ENCODE measurements at regions not wholly inside any gene's neighbourhood (a gene's known extent, or its start where the extent isn't known, plus 50 kb on each side); places are given as distances from the start of the nearest gene placed in this dataset.

DNA sequence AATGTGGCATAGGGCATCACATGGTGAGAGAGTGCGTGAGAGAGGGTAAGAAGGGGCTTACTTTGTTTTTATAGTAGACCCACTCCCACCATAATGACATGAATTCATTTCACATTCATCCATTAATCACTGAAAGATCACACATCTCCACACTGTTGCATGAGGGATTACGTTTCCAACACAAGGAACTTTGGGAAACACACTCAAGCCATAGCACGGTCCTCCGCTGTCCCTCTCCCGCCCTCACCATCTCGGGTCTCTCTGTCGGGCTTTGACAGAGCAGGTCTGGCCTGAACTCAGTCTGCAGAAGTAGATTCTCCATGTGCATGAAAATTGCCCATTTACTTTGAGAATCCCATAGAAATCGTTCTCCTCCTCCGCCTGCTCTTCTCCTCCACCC is 312.2 kb downstream of the MATN1 start:
- TF ChIP-seq, protein P1, sequence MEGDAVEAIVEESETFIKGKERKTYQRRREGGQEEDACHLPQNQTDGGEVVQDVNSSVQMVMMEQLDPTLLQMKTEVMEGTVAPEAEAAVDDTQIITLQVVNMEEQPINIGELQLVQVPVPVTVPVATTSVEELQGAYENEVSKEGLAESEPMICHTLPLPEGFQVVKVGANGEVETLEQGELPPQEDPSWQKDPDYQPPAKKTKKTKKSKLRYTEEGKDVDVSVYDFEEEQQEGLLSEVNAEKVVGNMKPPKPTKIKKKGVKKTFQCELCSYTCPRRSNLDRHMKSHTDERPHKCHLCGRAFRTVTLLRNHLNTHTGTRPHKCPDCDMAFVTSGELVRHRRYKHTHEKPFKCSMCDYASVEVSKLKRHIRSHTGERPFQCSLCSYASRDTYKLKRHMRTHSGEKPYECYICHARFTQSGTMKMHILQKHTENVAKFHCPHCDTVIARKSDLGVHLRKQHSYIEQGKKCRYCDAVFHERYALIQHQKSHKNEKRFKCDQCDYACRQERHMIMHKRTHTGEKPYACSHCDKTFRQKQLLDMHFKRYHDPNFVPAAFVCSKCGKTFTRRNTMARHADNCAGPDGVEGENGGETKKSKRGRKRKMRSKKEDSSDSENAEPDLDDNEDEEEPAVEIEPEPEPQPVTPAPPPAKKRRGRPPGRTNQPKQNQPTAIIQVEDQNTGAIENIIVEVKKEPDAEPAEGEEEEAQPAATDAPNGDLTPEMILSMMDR (IDR thresholded peaks at IDR 0.05; ENCODE audit: unreplicated experiment in 3 of 3): no peak
- H3K27ac Mint-ChIP-seq: no peak overlapping the region
- H3K36me3 Mint-ChIP-seq (ENCODE audit: low read depth): no peaks in the 10 kb centered on the region
- no peaks in the 10 kb centered on the region for H3K9me3 Mint-ChIP-seq
- peaks cover 39% of the 10 kb centered on the region for H3K27me3 Mint-ChIP-seq (ENCODE audit: low read depth)
- H3K4me3 Mint-ChIP-seq: no peak overlapping the region
- H3K4me1 Mint-ChIP-seq: peaks cover 4% of the 10 kb centered on the region

DNA sequence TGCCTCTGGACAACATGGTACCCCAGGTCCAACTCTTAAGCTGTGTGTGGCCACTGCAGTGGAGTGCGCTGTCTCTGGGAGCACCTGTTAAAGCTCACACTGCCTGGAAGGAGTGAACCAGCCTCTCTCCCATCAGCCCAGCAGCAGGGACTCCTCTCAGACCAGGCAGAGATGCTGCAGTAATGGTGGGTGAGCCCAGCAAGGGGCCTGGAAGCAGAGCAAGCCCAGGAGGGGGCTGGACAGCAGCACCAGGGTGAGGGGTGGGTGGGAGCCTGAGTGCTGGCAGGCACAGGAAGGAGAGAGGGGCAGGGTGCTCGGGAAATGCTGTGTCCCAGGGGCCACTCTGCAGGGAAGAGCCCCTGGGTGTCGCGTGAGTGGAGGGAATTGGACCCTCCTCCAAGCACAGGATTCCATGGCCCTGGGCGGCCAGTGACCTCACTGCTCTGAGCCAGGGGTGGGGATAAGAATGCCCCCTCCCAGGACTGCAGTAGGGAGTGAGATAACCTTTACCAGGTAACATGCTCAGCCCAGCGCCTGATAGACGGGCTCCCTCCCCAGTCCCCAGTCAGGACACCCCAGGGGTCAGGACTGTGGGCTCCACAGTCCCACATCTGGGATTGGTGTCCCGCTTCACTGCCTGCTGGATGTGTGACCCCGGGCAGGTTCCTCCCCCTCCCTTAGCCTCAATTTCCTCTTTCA is 313.1 kb downstream of the MATN1 start:
- Mint-ChIP-seq H3K36me3 (ENCODE audit: low read depth) (no peaks in the 10 kb centered on the region), H3K27me3 (ENCODE audit: low read depth) (peaks cover 40% of the 10 kb centered on the region), H3K9me3 (no peaks in the 10 kb centered on the region), H3K4me3 (no peak overlapping the region), H3K4me1 (peaks cover 4% of the 10 kb centered on the region), H3K27ac (no peak overlapping the region)
- TF ChIP-seq, protein P1 (IDR thresholded peaks at IDR 0.05; ENCODE audit: unreplicated experiment in 3 of 3): no peak

DNA sequence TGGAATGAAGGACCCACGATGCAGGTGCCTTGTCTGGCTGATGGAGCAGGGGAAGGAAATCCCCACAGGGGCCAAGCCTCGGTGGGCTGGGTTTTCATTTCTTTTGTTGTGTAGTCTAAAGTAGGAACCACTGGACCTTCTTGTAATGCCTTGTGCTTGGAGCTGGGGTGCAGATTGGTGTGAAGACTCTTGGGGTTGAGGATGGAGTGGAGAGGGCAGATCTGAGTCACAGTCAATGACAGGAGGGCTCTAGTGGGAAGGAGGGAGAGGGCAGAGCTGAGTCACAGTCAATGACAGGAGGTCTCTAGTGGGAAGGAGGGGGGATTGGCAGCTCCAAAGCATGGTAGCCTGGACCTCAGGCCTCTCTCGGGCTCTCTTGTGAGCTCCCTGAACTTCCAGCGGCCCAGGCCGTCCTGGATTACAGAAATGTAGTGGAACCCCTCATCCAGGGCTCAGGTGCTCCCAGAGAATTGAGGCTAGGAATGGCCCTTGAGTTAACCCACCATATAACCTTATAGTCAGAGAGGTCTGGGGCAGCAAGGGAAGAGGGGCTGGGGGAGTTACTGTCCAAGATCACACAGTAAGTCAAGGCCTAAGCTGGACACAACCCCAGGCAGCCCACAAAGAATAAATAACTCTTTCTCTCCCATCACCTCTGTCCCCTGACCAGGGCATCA is 313.8 kb downstream of the MATN1 start:
- peaks cover 46% of the 10 kb centered on the region for H3K27me3 Mint-ChIP-seq (ENCODE audit: low read depth)
- H3K4me1 Mint-ChIP-seq: peaks cover 4% of the 10 kb centered on the region
- no peak overlapping the region for H3K27ac Mint-ChIP-seq
- TF ChIP-seq, protein P1 (IDR thresholded peaks at IDR 0.05; ENCODE audit: unreplicated experiment in 3 of 3): no peak
- H3K4me3 Mint-ChIP-seq: no peak overlapping the region
- no peaks in the 10 kb centered on the region for H3K36me3 Mint-ChIP-seq (ENCODE audit: low read depth)
- H3K9me3 Mint-ChIP-seq: no peaks in the 10 kb centered on the region

DNA sequence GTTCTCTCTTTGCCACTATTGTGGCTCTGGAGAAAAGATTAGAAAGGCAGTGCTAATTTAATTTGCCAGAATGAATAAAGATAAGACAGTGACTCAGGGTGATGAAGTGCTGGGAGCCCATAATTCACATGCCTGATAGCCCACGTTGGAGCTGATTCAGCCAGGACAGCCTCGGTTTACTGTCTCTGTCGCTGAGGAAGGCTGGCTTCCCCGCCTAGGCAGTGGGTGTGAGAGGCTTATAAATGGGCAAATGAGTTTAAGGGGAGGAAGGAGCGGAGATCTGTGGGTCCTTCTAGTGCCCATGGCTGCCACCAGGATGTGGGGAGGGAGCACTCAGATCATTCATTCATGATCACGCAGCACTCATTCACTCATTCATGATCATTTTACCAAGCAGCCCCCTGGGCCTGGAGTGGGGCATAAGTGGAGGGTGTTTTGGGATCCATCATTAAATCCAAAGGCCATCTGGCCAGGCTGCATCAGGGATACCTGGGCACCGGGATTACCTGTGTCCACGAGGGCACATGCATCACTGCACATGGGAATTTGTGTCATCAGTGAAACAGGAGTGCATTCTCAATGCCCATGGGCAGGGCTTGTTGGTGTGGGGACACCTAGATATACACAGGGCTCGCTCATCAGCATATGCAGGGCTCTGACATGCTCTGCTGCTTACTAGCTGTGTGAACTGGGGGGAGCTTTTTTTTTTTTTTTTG is 315.4 kb downstream of the MATN1 start:
- Mint-ChIP-seq H3K4me1 (peaks cover 4% of the 10 kb centered on the region), H3K9me3 (no peaks in the 10 kb centered on the region), H3K27ac (no peak overlapping the region), H3K27me3 (ENCODE audit: low read depth) (peaks cover 48% of the 10 kb centered on the region), H3K4me3 (no peak overlapping the region), H3K36me3 (ENCODE audit: low read depth) (no peaks in the 10 kb centered on the region)
- TF ChIP-seq, protein P1 (IDR thresholded peaks at IDR 0.05; ENCODE audit: unreplicated experiment in 3 of 3): no peak

DNA sequence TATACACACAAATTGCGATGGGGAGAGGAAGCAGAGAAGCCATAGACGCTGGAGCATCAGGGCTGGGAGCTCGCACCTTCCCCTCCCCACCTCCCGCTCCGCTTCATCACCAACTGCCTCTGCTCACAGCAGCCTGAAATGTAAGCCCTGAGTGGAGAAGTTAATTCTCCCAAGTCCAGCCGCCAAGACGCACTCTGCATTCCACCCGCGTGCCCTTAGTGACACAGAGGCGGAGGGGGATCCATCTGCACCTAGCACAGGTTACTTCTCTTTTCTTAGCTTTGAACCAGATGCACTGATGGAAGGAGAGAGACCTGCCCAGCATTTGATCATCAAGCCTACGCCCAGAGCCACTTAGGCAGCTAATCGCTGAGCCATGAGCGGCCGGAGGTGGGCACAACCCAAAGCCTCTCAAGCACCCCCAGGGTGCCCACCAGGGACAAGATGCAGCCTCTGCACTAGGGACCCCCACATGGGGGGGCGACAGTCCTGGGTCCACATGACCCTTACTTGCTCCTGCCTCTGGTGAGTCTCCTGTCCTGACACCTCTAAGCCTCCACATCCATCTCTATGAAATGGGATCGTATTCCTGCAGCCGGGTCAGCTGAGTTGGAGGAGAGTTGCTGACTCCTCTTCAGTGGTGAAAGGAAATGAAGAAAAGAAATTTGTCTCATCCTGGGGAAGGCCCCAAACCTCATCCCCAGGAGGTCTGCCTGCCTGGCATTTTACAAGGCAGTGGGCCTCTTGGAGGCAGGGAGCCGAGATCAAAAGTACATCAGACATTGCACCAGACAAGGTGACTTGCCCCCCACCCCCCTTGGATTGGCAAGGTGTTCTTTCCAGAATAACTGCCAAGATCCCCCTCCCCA is 316.2 kb downstream of the MATN1 start:
- Mint-ChIP-seq H3K9me3 (no peaks in the 10 kb centered on the region), H3K4me1 (peaks cover 4% of the 10 kb centered on the region), H3K27ac (no peak overlapping the region), H3K36me3 (ENCODE audit: low read depth) (no peaks in the 10 kb centered on the region), H3K4me3 (no peak overlapping the region), H3K27me3 (ENCODE audit: low read depth) (peaks cover 51% of the 10 kb centered on the region)
- TF ChIP-seq, protein P1 (IDR thresholded peaks at IDR 0.05; ENCODE audit: unreplicated experiment in 3 of 3): no peak
